Osteocyte (in vitro differentiated cells): ENCODE measurements at regions not wholly inside any gene's neighbourhood (a gene's known extent, or its start where the extent isn't known, plus 50 kb on each side); places are given as distances from the start of the nearest gene placed in this dataset.

Experiments used
- DNase-seq: peaks from one replicate; pipeline ENCODE4 v3.0.0; 2021; ENCODE audit warnings: mixed read lengths; ENCODE audit not compliant: unreplicated experiment; ENCODE audit errors: extremely low spot score
- H3K27ac Mint-ChIP-seq: one replicate; pipeline ENCODE4 v1.8.0; 2021; ENCODE audit warnings: mild to moderate bottlenecking, mixed read lengths; ENCODE audit not compliant: unreplicated experiment
- H3K27me3 Mint-ChIP-seq: one replicate; pipeline ENCODE4 v1.8.0; 2021; ENCODE audit warnings: mixed read lengths; ENCODE audit not compliant: unreplicated experiment
- H3K36me3 Mint-ChIP-seq: one replicate; pipeline ENCODE4 v1.8.0; 2021; ENCODE audit warnings: mixed read lengths; ENCODE audit not compliant: unreplicated experiment
- H3K4me1 Mint-ChIP-seq: one replicate; pipeline ENCODE4 v1.8.0; 2021; ENCODE audit warnings: mixed read lengths; ENCODE audit not compliant: unreplicated experiment
- H3K4me3 Mint-ChIP-seq: one replicate; pipeline ENCODE4 v1.8.0; 2021; ENCODE audit warnings: mild to moderate bottlenecking, moderate library complexity, mixed read lengths; ENCODE audit not compliant: unreplicated experiment
- H3K9me3 Mint-ChIP-seq: one replicate; pipeline ENCODE4 v1.8.0; 2021; ENCODE audit warnings: mixed read lengths; ENCODE audit not compliant: unreplicated experiment
- TF ChIP-seq, protein P1 (sequence below): fragments of 200-600 bp; sonication (generic); IDR thresholded peaks from 2 replicates; pipeline ENCODE4 v1.5.0; 2021; ENCODE audit warnings: antibody characterized with exemption, mild to moderate bottlenecking, moderate library complexity

GRCh38 chr10:18860631-18861240, 187.9 kb upstream of the MALRD1 start:
- TF ChIP-seq, protein P1, sequence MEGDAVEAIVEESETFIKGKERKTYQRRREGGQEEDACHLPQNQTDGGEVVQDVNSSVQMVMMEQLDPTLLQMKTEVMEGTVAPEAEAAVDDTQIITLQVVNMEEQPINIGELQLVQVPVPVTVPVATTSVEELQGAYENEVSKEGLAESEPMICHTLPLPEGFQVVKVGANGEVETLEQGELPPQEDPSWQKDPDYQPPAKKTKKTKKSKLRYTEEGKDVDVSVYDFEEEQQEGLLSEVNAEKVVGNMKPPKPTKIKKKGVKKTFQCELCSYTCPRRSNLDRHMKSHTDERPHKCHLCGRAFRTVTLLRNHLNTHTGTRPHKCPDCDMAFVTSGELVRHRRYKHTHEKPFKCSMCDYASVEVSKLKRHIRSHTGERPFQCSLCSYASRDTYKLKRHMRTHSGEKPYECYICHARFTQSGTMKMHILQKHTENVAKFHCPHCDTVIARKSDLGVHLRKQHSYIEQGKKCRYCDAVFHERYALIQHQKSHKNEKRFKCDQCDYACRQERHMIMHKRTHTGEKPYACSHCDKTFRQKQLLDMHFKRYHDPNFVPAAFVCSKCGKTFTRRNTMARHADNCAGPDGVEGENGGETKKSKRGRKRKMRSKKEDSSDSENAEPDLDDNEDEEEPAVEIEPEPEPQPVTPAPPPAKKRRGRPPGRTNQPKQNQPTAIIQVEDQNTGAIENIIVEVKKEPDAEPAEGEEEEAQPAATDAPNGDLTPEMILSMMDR = no peak
- no peak for DNase-seq
- Mint-ChIP-seq H3K4me1 (no peaks in the 10 kb centered on the region), H3K4me3 (no peak overlapping the region), H3K9me3 (peaks cover 21% of the 10 kb centered on the region), H3K27ac (no peak overlapping the region), H3K27me3 (no peaks in the 10 kb centered on the region), H3K36me3 (no peaks in the 10 kb centered on the region)

DNA sequence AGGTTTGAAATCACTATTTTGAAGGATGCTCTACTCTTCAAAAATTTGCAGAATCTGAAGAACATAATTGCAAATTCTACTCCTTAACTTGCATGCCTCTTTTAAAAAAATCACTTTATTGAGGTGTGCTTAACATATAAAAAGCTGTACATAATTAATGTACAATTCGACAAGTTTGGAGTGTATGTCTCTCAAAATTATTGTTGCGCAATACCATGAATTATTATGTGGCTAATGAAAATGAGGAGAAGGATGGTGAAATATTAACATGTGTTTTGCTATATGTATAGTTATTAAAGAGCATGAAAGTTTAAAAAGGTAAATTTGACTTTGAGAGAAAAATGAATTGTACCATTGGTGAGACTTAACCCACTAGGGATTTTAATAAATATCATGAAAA, 187.2 kb upstream of the MALRD1 start:
- H3K4me3 Mint-ChIP-seq = no peak overlapping the region
- peaks cover 26% of the 10 kb centered on the region for H3K9me3 Mint-ChIP-seq
- no peak overlapping the region for H3K27ac Mint-ChIP-seq
- H3K4me1 Mint-ChIP-seq = no peaks in the 10 kb centered on the region
- H3K27me3 Mint-ChIP-seq = no peaks in the 10 kb centered on the region
- H3K36me3 Mint-ChIP-seq = no peaks in the 10 kb centered on the region
- TF ChIP-seq, protein P1 = no peak
- no peak for DNase-seq

DNA sequence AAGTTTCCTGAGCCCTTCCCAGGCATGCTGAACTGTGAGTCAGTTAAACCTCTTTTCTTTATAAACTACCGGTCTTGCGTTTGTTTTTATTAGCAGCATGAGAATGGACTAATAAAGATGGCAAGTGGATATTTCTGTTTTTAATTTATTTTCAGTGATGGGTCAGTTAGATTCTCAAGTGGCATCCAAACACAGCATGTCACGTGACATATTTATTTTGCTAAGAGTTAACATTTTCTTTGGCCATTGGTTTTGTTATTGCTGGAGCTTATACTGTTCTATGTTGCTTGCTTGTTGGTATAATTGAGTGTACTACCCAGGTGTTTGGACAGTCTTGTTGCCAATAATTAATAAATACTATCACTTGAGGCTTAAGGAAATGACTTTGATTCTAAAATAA, 181.7 kb upstream of the MALRD1 start:
- Mint-ChIP-seq H3K9me3 (peaks cover 35% of the 10 kb centered on the region), H3K27me3 (no peaks in the 10 kb centered on the region)

GRCh38 chr10:18868919-18869318, 179.7 kb upstream of the MALRD1 start:
- Mint-ChIP-seq H3K27ac (no peak overlapping the region), H3K4me3 (no peak overlapping the region), H3K4me1 (no peaks in the 10 kb centered on the region), H3K9me3 (peaks cover 40% of the 10 kb centered on the region), H3K36me3 (no peaks in the 10 kb centered on the region), H3K27me3 (no peaks in the 10 kb centered on the region)
- no peak for DNase-seq
- TF ChIP-seq, protein P1 = no peak

More for the DNA sequence above, 181.7 kb upstream of the MALRD1 start:
- TF ChIP-seq, protein P1 = no peak
- Mint-ChIP-seq H3K27ac (no peak overlapping the region), H3K36me3 (no peaks in the 10 kb centered on the region), H3K4me3 (no peak overlapping the region), H3K4me1 (no peaks in the 10 kb centered on the region)
- DNase-seq = no peak

DNA sequence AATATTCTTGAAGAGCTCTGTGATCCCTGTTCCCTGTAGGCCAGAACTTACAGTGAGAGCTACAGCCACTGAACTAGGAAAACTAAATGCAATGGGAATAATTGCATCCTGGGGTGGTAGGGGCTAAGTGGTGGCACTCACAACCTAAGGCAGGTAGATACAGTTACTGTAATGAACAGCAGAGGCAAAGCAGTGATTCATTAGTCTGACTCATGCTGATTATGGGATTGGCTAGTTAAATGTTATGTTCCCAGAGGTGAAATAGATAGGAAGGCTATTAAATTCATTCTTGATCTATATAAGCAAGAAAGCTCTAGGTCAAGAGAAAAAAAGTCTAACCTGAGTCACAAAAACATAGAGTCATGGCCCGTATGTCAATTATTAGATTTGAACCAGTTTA, 173.1 kb upstream of the MALRD1 start:
- DNase-seq = no peak
- Mint-ChIP-seq H3K36me3 (no peaks in the 10 kb centered on the region), H3K9me3 (peaks cover 25% of the 10 kb centered on the region), H3K4me3 (no peak overlapping the region), H3K27ac (no peak overlapping the region), H3K4me1 (no peaks in the 10 kb centered on the region), H3K27me3 (peaks cover 3% of the 10 kb centered on the region)
- TF ChIP-seq, protein P1 = no peak
